WTC11 (cell line): ENCODE measurements at regions not wholly inside any gene's neighbourhood (a gene's known extent, or its start where the extent isn't known, plus 50 kb on each side); places are given as distances from the start of the nearest gene placed in this dataset.

Source experiments
- AFF4 ChIP-seq: sonication (generic); formaldehyde crosslinking; IDR thresholded peaks from 2 replicates; pipeline ENCODE4 v1.8.1; 2023; ENCODE audit warnings: mild to moderate bottlenecking, missing genetic modification reagents, borderline replicate concordance
- ATF3 ChIP-seq: sonication (generic); formaldehyde crosslinking; conservative IDR thresholded peaks from 2 replicates; pipeline ENCODE4 v1.8.1; 2022; ENCODE audit warnings: mild to moderate bottlenecking, missing genetic modification reagents
- ERG ChIP-seq: fragments of 250-450 bp; sonication (Bioruptor Pico); IDR thresholded peaks from 2 replicates; pipeline ENCODE4 v1.8.0; 2021; ENCODE audit warnings: mild to moderate bottlenecking
- FOXK1 ChIP-seq: sonication (generic); formaldehyde crosslinking; IDR thresholded peaks from 2 replicates; pipeline ENCODE4 v1.8.0; 2022; ENCODE audit warnings: mild to moderate bottlenecking, moderate library complexity, missing genetic modification reagents
- FOXP1 ChIP-seq: sonication (generic); formaldehyde crosslinking; IDR thresholded peaks from 2 replicates; pipeline ENCODE4 v1.8.0; 2022; ENCODE audit warnings: missing genetic modification reagents, mild to moderate bottlenecking, moderate library complexity, borderline replicate concordance
- IRF1 ChIP-seq: sonication (generic); formaldehyde crosslinking; IDR thresholded peaks from 2 replicates; pipeline ENCODE4 v1.8.0; 2023; ENCODE audit warnings: missing genetic modification reagents
- NFATC4 ChIP-seq: fragments of 250-450 bp; sonication (Bioruptor Pico); IDR thresholded peaks from 2 replicates; pipeline ENCODE4 v1.9.0; 2021; ENCODE audit warnings: mild to moderate bottlenecking
- PRDM15 ChIP-seq: sonication (generic); formaldehyde crosslinking; IDR thresholded peaks from 2 replicates; pipeline ENCODE4 v1.8.0; 2022; ENCODE audit warnings: missing genetic modification reagents
- SP1 ChIP-seq: sonication (generic); formaldehyde crosslinking; conservative IDR thresholded peaks from 2 replicates; pipeline ENCODE4 v1.8.1; 2022; ENCODE audit warnings: missing genetic modification reagents
- TCF7 ChIP-seq: sonication (generic); formaldehyde crosslinking; IDR thresholded peaks from 2 replicates; pipeline ENCODE4 v1.8.0; 2022; ENCODE audit warnings: mild to moderate bottlenecking, low read depth, missing genetic modification reagents, moderate library complexity
- TF ChIP-seq, protein P1 (sequence below): fragments of 250-450 bp; sonication (Bioruptor Pico); IDR thresholded peaks from 2 replicates; pipeline ENCODE4 v1.9.0; 2021; ENCODE audit warnings: mild to moderate bottlenecking, borderline replicate concordance
- TF ChIP-seq, protein P2 (sequence below): sonication (generic); formaldehyde crosslinking; IDR thresholded peaks from 2 replicates; pipeline ENCODE4 v1.8.0; 2022; ENCODE audit warnings: mild to moderate bottlenecking, missing genetic modification reagents
- TF ChIP-seq, protein P3 (sequence below): sonication (generic); formaldehyde crosslinking; IDR thresholded peaks from 2 replicates; pipeline ENCODE4 v1.8.1; 2022; ENCODE audit warnings: mild to moderate bottlenecking, moderate library complexity, missing genetic modification reagents

DNA sequence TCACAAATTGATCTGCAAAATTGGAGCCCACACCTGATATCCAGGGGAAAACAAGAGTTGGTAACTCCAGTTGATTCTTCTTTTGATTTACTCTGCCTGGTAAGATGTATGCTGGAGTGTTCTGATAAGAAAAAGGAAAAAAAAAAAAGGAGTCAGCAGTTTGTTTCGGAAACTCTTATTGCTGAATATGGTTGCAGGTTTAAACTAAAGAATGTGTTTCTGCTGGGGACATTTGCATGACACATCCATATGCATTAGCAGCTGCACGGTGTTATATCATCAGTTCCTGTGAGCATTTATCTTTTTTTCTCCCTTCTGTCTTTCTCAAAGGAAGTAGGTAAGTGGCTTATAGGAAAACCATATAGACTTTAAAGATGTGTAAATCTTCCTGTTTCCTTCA lies 418.5 kb upstream of the ESRRG start (continued):
- TF ChIP-seq, protein P1, sequence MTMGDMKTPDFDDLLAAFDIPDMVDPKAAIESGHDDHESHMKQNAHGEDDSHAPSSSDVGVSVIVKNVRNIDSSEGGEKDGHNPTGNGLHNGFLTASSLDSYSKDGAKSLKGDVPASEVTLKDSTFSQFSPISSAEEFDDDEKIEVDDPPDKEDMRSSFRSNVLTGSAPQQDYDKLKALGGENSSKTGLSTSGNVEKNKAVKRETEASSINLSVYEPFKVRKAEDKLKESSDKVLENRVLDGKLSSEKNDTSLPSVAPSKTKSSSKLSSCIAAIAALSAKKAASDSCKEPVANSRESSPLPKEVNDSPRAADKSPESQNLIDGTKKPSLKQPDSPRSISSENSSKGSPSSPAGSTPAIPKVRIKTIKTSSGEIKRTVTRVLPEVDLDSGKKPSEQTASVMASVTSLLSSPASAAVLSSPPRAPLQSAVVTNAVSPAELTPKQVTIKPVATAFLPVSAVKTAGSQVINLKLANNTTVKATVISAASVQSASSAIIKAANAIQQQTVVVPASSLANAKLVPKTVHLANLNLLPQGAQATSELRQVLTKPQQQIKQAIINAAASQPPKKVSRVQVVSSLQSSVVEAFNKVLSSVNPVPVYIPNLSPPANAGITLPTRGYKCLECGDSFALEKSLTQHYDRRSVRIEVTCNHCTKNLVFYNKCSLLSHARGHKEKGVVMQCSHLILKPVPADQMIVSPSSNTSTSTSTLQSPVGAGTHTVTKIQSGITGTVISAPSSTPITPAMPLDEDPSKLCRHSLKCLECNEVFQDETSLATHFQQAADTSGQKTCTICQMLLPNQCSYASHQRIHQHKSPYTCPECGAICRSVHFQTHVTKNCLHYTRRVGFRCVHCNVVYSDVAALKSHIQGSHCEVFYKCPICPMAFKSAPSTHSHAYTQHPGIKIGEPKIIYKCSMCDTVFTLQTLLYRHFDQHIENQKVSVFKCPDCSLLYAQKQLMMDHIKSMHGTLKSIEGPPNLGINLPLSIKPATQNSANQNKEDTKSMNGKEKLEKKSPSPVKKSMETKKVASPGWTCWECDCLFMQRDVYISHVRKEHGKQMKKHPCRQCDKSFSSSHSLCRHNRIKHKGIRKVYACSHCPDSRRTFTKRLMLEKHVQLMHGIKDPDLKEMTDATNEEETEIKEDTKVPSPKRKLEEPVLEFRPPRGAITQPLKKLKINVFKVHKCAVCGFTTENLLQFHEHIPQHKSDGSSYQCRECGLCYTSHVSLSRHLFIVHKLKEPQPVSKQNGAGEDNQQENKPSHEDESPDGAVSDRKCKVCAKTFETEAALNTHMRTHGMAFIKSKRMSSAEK (CRISPR knock-in tag): no peak
- TF ChIP-seq SP1 (CRISPR knock-in tag) (no peak), PRDM15 (CRISPR knock-in tag) (no peak), FOXP1 (no peak), FOXK1 (CRISPR knock-in tag) (no peak), IRF1 (CRISPR knock-in tag) (no peak), ATF3 (no peak), NFATC4 (CRISPR knock-in tag) (no peak), TCF7 (CRISPR knock-in tag) (no peak), ERG (CRISPR knock-in tag) (no peak), AFF4 (CRISPR knock-in tag) (no peak)
- TF ChIP-seq, protein P2, sequence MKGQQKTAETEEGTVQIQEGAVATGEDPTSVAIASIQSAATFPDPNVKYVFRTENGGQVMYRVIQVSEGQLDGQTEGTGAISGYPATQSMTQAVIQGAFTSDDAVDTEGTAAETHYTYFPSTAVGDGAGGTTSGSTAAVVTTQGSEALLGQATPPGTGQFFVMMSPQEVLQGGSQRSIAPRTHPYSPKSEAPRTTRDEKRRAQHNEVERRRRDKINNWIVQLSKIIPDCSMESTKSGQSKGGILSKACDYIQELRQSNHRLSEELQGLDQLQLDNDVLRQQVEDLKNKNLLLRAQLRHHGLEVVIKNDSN: no peak
- TF ChIP-seq, protein P3, sequence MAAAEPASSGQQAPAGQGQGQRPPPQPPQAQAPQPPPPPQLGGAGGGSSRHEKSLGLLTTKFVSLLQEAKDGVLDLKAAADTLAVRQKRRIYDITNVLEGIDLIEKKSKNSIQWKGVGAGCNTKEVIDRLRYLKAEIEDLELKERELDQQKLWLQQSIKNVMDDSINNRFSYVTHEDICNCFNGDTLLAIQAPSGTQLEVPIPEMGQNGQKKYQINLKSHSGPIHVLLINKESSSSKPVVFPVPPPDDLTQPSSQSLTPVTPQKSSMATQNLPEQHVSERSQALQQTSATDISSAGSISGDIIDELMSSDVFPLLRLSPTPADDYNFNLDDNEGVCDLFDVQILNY (CRISPR knock-in tag): no peak
- TF ChIP-seq, all 79 proteins: peak for 0
